ENCODE measurements at regions not wholly inside any gene's neighbourhood (a gene's known extent, or its start where the extent isn't known, plus 50 kb on each side); places are given as distances from the start of the nearest gene placed in this dataset.

DNA sequence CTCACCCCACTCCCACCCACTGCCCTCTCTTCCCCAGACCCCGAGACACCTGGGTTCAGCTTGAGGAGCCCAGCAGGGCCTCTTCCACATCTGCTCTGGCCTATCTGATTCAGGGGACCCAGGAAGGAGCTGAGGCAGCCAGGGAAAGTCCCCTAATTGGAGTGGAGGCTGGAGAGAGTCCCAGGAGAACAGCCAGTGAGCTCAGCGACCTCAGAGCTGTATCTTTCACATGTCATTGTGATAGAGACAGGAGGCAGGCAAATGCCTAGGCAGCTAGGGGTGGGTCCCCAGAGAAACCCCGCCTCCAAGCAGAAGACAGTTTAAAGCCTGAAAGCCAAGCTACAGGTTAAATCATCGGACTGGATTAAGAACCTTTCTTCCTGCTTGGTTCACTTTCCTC is 122.7 kb downstream of the MATN1 start:
- FAIRE-seq, result no peak
- H3K4me3 ChIP-seq (ENCODE audit: insufficient read depth, low read depth, low read length), result no peak overlapping the region
- H3K27me3 ChIP-seq (ENCODE audit: insufficient read depth, low read length), result no peaks in the 10 kb centered on the region
- H3K9ac ChIP-seq (ENCODE audit: low read length), result no peak overlapping the region
- no peaks in the 10 kb centered on the region for H3K9me3 ChIP-seq (ENCODE audit: insufficient read depth, low read depth, low read length)
- Mint-ChIP-seq H3K27ac (ENCODE audit: unreplicated experiment) (no peak overlapping the region), H3K4me1 (ENCODE audit: low read depth, unreplicated experiment) (no peaks in the 10 kb centered on the region), H3K27me3 (ENCODE audit: low read depth, unreplicated experiment) (peaks cover 53% of the 10 kb centered on the region), H3K9me3 (ENCODE audit: unreplicated experiment) (peaks cover 14% of the 10 kb centered on the region), H3K4me3 (ENCODE audit: unreplicated experiment) (no peak overlapping the region), H3K36me3 (ENCODE audit: low read depth, unreplicated experiment) (no peaks in the 10 kb centered on the region)
- no peaks in the 10 kb centered on the region for H3K36me3 ChIP-seq (ENCODE audit: insufficient read depth, low read length)
- H3K4me2 ChIP-seq (ENCODE audit: low read length), result no peak overlapping the region
- TF ChIP-seq, protein P1, sequence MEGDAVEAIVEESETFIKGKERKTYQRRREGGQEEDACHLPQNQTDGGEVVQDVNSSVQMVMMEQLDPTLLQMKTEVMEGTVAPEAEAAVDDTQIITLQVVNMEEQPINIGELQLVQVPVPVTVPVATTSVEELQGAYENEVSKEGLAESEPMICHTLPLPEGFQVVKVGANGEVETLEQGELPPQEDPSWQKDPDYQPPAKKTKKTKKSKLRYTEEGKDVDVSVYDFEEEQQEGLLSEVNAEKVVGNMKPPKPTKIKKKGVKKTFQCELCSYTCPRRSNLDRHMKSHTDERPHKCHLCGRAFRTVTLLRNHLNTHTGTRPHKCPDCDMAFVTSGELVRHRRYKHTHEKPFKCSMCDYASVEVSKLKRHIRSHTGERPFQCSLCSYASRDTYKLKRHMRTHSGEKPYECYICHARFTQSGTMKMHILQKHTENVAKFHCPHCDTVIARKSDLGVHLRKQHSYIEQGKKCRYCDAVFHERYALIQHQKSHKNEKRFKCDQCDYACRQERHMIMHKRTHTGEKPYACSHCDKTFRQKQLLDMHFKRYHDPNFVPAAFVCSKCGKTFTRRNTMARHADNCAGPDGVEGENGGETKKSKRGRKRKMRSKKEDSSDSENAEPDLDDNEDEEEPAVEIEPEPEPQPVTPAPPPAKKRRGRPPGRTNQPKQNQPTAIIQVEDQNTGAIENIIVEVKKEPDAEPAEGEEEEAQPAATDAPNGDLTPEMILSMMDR (IDR thresholded peaks at IDR 0.05; ENCODE audit: insufficient read depth, low read depth, low read length), result no peak
- TF ChIP-seq EZH2 (IDR thresholded peaks at IDR 0.05; ENCODE audit: insufficient read depth, low read length), result no peak
- H4K20me1 ChIP-seq (ENCODE audit: insufficient read depth, low read length), result no peaks in the 10 kb centered on the region
- no peaks in the 10 kb centered on the region for H3K4me1 ChIP-seq (ENCODE audit: insufficient read depth, low read length)
- H2AFZ ChIP-seq (ENCODE audit: low read depth, low read length), result no peak overlapping the region
- DNase-seq (ENCODE audit: low read depth), result no peak
- no peaks in the 10 kb centered on the region for H3K79me2 ChIP-seq (ENCODE audit: insufficient read depth, low read length)
- H3K27ac ChIP-seq (ENCODE audit: low read depth, low read length), result no peak overlapping the region

DNA sequence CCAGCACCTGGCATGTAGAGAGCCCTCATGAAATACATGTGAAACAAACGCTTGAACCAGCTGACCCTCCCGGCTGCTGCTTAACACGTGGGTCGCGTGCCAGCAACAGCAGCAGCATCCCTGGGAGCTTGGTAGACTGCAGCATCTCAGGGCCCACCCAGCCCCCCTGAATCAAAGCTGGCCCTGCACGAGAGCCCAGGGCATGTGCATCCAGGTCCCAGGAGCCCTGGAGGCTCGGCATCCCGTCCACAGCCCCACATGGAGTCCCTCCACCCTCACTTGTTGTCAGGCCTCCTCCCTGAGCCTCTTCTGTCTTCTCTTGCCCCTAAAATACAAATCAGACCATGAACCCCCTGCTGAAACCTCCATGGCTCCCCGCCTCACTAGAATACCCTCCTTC is 123.1 kb downstream of the MATN1 start:
- Mint-ChIP-seq H3K9me3 (ENCODE audit: unreplicated experiment) (peaks cover 14% of the 10 kb centered on the region), H3K4me1 (ENCODE audit: low read depth, unreplicated experiment) (no peaks in the 10 kb centered on the region), H3K27ac (ENCODE audit: unreplicated experiment) (no peak overlapping the region), H3K27me3 (ENCODE audit: low read depth, unreplicated experiment) (peaks cover 53% of the 10 kb centered on the region), H3K4me3 (ENCODE audit: unreplicated experiment) (no peak overlapping the region), H3K36me3 (ENCODE audit: low read depth, unreplicated experiment) (no peaks in the 10 kb centered on the region)
- TF ChIP-seq, protein P1 (IDR thresholded peaks at IDR 0.05; ENCODE audit: insufficient read depth, low read depth, low read length), result no peak
- Histone ChIP-seq H3K27me3 (ENCODE audit: insufficient read depth, low read length) (no peaks in the 10 kb centered on the region), H3K4me2 (ENCODE audit: low read length) (no peak overlapping the region), H3K9ac (ENCODE audit: low read length) (no peak overlapping the region), H3K4me1 (ENCODE audit: insufficient read depth, low read length) (no peaks in the 10 kb centered on the region), H3K4me3 (ENCODE audit: insufficient read depth, low read depth, low read length) (no peak overlapping the region), H3K36me3 (ENCODE audit: insufficient read depth, low read length) (no peaks in the 10 kb centered on the region), H2AFZ (ENCODE audit: low read depth, low read length) (no peak overlapping the region), H3K79me2 (ENCODE audit: insufficient read depth, low read length) (no peaks in the 10 kb centered on the region), H4K20me1 (ENCODE audit: insufficient read depth, low read length) (no peaks in the 10 kb centered on the region), H3K9me3 (ENCODE audit: insufficient read depth, low read depth, low read length) (no peaks in the 10 kb centered on the region), H3K27ac (ENCODE audit: low read depth, low read length) (no peak overlapping the region)
- DNase-seq (ENCODE audit: low read depth) (no peak), FAIRE-seq (no peak)

- Histone ChIP-seq H3K27ac (ENCODE audit: low read depth, low read length) (no peak overlapping the region), H2AFZ (ENCODE audit: low read depth, low read length) (no peak overlapping the region), H3K4me3 (ENCODE audit: insufficient read depth, low read depth, low read length) (no peak overlapping the region), H3K4me1 (ENCODE audit: insufficient read depth, low read length) (no peaks in the 10 kb centered on the region), H4K20me1 (ENCODE audit: insufficient read depth, low read length) (no peaks in the 10 kb centered on the region), H3K27me3 (ENCODE audit: insufficient read depth, low read length) (no peaks in the 10 kb centered on the region), H3K79me2 (ENCODE audit: insufficient read depth, low read length) (no peaks in the 10 kb centered on the region), H3K4me2 (ENCODE audit: low read length) (no peak overlapping the region), H3K36me3 (ENCODE audit: insufficient read depth, low read length) (no peaks in the 10 kb centered on the region), H3K9ac (ENCODE audit: low read length) (no peak overlapping the region), H3K9me3 (ENCODE audit: insufficient read depth, low read depth, low read length) (no peaks in the 10 kb centered on the region)
- Mint-ChIP-seq H3K36me3 (ENCODE audit: low read depth, unreplicated experiment) (no peaks in the 10 kb centered on the region), H3K4me3 (ENCODE audit: unreplicated experiment) (no peak overlapping the region), H3K9me3 (ENCODE audit: unreplicated experiment) (peaks cover 14% of the 10 kb centered on the region), H3K27ac (ENCODE audit: unreplicated experiment) (no peak overlapping the region), H3K4me1 (ENCODE audit: low read depth, unreplicated experiment) (no peaks in the 10 kb centered on the region), H3K27me3 (ENCODE audit: low read depth, unreplicated experiment) (peaks cover 59% of the 10 kb centered on the region)
- no peak for DNase-seq (ENCODE audit: low read depth)
- TF ChIP-seq EZH2 (IDR thresholded peaks at IDR 0.05; ENCODE audit: insufficient read depth, low read length), result no peak
- TF ChIP-seq, protein P1 (IDR thresholded peaks at IDR 0.05; ENCODE audit: insufficient read depth, low read depth, low read length), result no peak
- FAIRE-seq, result no peak
These were observed 123.7 kb downstream of the MATN1 start for GRCh38 chr1:30599721-30600120.
